Activated CD4-positive, alpha-beta T cell treated with anti-CD3 and anti-CD28 coated beads, Interleukin-2, amount 10 ng/mL, durations not matched to agents 7 days and 5 days (primary cell): ENCODE measurements at regions not wholly inside any gene's neighbourhood (a gene's known extent, or its start where the extent isn't known, plus 50 kb on each side); places are given as distances from the start of the nearest gene placed in this dataset.

Source experiments
- CTCF ChIA-PET: fragments of 350-600 bp; sonication (Branson Sonifier 250); formaldehyde crosslinking; loops from one replicate; lab custom pipeline; 2021; ENCODE audit warnings: antibody characterized with exemption; lab: Charles Lee
- POLR2A ChIA-PET: fragments of 350-600 bp; sonication (Branson Sonifier 250); formaldehyde crosslinking; loops from one replicate; lab custom pipeline; 2021; ENCODE audit warnings: antibody characterized with exemption; lab: Charles Lee
- DNase-seq: peaks from one replicate; pipeline ENCODE4 v3.0.0-alpha.2; 2020
- H3K27ac Mint-ChIP-seq: one replicate; pipeline ENCODE4 v1.8.0; 2021; ENCODE audit warnings: mild to moderate bottlenecking, moderate library complexity, mixed read lengths
- H3K27me3 Mint-ChIP-seq: one replicate; pipeline ENCODE4 v1.8.0; 2021; ENCODE audit warnings: mixed read lengths
- H3K36me3 Mint-ChIP-seq: one replicate; pipeline ENCODE4 v1.8.0; 2021; ENCODE audit warnings: low read depth, mixed read lengths
- H3K4me1 Mint-ChIP-seq: one replicate; pipeline ENCODE4 v1.8.0; 2021; ENCODE audit warnings: mixed read lengths
- H3K4me3 Mint-ChIP-seq: one replicate; pipeline ENCODE4 v1.8.0; 2021; ENCODE audit warnings: mild to moderate bottlenecking, moderate library complexity, mixed read lengths
- H3K9me3 Mint-ChIP-seq: one replicate; pipeline ENCODE4 v1.8.0; 2021; ENCODE audit warnings: mixed read lengths

DNA sequence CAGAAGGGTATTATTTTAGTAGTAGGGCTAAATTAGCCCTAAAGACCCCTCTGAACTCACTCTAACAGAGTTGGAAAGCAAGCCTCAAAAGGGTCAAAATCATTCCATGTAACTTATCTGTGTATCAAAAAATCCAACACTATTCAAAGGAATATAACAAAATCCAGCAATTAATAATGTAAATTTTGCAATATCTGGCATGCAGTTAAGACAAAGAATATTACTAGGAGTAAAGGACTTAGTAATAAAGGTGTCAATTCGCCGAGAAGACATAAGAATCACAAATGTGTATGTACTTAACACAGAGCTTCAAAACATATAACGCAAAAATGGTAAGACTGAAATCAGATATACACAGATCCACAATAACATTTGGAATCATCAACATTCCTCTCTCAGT, 71.2 kb upstream of the PFN2 start:
- H3K36me3 Mint-ChIP-seq: no peaks in the 10 kb centered on the region
- H3K4me1 Mint-ChIP-seq: no peaks in the 10 kb centered on the region
- POLR2A ChIA-PET: no interaction called here
- H3K27me3 Mint-ChIP-seq: peaks cover 11% of the 10 kb centered on the region
- CTCF ChIA-PET: no interaction called here
- no peak for DNase-seq
- no peak overlapping the region for H3K27ac Mint-ChIP-seq
- H3K4me3 Mint-ChIP-seq: no peak overlapping the region
- peaks cover 2% of the 10 kb centered on the region for H3K9me3 Mint-ChIP-seq

DNA sequence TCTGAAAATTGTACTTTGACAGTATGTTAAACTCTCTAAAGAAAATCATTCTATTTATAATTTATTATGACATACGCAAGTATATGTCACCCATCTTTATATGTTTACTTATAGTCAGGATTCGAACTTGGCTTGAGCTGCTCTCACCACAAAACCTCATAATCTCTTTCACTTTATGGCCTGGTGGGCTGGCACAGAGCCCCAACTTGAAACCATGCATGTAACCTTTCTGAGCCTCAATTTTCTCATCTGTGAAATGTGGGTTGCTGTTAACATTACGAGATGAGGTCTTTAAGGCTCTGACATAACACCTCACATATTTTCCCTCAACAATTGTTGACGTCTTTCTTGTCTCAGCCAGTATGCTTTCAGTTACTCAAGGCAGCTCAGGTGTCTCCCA, 69.4 kb upstream of the PFN2 start:
- no peak for DNase-seq
- Mint-ChIP-seq H3K27me3 (peaks cover 3% of the 10 kb centered on the region), H3K4me1 (no peaks in the 10 kb centered on the region), H3K36me3 (no peaks in the 10 kb centered on the region), H3K9me3 (peaks cover 2% of the 10 kb centered on the region), H3K27ac (no peak overlapping the region), H3K4me3 (no peak overlapping the region)
- ChIA-PET CTCF (no interaction called here), POLR2A (no interaction called here)

DNA sequence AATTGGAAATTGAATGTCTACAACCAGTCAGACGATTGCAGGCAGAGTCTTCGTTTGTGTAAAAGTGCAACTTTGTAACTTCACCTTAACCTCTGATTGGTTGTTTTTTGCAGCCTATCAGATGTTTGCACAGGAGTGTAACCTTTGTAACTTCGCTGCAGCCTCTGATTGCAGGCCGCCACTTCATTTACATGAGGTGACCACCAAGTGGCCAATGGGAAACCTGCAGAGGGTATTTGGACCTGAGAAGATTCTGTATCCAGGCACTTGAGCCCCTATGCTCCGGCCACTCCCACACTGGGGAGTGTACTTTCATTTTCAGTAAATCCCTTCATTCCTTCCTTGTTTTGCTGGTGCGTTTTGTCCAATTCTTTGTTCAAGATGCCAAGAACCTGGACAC, 68.1 kb upstream of the PFN2 start:
- Mint-ChIP-seq H3K27ac (no peak overlapping the region), H3K4me1 (no peaks in the 10 kb centered on the region), H3K9me3 (peaks cover 2% of the 10 kb centered on the region), H3K27me3 (peaks cover 2% of the 10 kb centered on the region), H3K36me3 (no peaks in the 10 kb centered on the region), H3K4me3 (no peak overlapping the region)
- ChIA-PET CTCF (no interaction called here), POLR2A (no interaction called here)
- no peak for DNase-seq

DNA sequence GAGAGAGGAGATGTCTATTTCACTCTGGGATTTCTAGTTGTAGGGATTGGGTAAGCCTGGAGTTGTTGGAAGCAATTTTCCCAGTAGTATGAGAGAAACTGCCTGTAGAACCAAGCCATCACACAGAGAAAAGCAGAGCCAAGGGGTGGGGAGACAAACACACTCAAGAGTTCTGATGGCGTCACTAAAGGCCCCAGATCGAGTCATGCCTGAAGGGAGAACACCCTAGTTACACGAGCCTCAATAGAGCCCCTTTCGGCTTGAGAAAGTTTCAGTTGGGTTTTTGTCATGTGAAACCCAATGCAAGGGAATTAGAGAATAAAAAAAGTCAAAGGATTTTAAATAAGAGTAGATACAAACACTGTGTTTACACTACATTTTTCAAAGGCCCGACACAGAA, 66.1 kb upstream of the PFN2 start:
- Mint-ChIP-seq H3K27ac (no peak overlapping the region), H3K36me3 (no peaks in the 10 kb centered on the region), H3K4me1 (no peaks in the 10 kb centered on the region), H3K9me3 (peaks cover 2% of the 10 kb centered on the region), H3K27me3 (peaks cover 2% of the 10 kb centered on the region), H3K4me3 (no peak overlapping the region)
- ChIA-PET POLR2A (no interaction called here), CTCF (no interaction called here)
- DNase-seq: no peak

DNA sequence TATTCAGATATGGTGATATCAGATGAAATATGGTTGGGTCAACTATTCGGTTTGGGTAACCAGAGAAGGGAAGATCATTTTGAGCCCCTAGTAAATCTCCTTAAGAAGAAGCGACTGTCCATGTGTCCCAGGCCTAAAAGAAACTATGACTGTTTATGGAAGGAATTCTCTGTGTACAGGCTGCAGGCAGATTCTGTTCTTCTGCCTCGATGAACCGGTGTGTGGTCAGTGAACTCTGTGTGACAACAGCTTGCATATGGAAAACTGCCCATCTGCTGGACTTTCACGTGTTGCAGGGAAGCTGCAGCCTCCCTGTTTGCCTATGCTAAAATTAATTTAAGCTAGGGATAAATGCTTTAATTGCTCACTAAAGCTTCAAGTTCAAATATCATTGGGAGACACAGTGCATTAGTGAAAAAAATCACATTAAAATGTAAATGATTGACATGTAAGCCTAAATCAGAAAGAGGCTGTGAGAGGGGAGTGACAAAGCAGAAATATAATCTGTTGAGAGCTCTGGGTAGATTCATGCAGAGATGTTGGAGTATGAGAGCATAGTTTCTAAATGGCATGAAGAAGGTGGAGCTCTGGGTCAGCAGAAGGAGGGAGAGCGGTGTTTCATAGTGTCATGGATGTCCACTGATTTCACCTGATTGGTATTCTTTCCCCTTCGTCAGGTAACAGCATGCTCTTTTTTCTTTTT, 65.4 kb upstream of the PFN2 start:
- no peaks in the 10 kb centered on the region for H3K4me1 Mint-ChIP-seq
- H3K27me3 Mint-ChIP-seq: peaks cover 2% of the 10 kb centered on the region
- H3K9me3 Mint-ChIP-seq: no peaks in the 10 kb centered on the region
- H3K27ac Mint-ChIP-seq: no peak overlapping the region
- no peaks in the 10 kb centered on the region for H3K36me3 Mint-ChIP-seq
- CTCF ChIA-PET: no interaction called here
- no peak for DNase-seq
- no peak overlapping the region for H3K4me3 Mint-ChIP-seq
- POLR2A ChIA-PET: no interaction called here

DNA sequence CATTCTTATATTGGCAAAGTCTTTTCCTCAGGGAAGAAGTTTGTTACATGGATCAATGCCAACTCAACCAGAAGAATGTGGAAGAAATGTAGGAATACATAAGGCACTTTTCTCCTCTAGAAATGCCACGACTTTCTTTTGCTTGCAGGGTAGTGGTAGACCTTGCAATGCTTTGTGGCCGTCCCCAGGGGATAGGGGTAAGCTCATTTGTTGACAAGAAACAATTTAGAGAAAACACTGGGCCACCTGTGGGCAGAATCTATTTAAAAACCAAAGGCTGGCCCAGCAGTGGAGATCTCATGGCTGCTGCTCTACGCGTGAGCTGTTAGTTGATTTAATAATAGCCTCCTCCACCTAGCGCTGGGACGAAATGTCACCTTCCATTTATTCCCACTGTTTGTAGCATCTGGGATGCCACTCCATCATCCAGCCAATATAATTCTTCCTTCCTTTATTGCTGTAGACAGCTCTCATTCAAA, 64.6 kb upstream of the PFN2 start:
- H3K4me3 Mint-ChIP-seq: no peak overlapping the region
- H3K27me3 Mint-ChIP-seq: peaks cover 2% of the 10 kb centered on the region
- H3K27ac Mint-ChIP-seq: no peak overlapping the region
- no peaks in the 10 kb centered on the region for H3K36me3 Mint-ChIP-seq
- ChIA-PET CTCF (no interaction called here), POLR2A (no interaction called here)
- H3K9me3 Mint-ChIP-seq: no peaks in the 10 kb centered on the region
- H3K4me1 Mint-ChIP-seq: no peaks in the 10 kb centered on the region
- DNase-seq: no peak

DNA sequence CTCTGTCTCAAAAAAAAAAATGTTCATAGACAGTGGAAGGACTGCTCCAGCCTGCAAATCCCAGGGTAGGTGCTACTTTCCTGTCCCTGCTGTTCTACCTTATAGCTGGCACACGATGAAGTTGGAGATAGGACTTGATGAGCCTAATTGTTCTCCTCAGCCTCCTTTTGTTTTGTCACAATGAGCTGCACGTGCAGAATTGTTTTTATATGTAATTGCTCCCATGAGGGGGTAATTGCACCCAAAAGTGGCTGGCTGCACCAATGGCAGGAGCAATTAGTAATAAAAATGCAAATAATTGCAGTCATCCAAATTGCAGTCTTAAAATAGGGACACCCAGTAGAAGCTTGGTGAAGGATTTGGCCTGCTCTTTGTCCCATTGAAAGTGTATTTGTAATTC, 63.0 kb upstream of the PFN2 start:
- no peaks in the 10 kb centered on the region for H3K9me3 Mint-ChIP-seq
- H3K36me3 Mint-ChIP-seq: no peaks in the 10 kb centered on the region
- no peak for DNase-seq
- H3K27me3 Mint-ChIP-seq: peaks cover 2% of the 10 kb centered on the region
- ChIA-PET CTCF (interaction anchor here (0.6 kb wide), 1 partner anchor 449 kb away, joined by 3 read pairs; no protein-coding TSS in a partner anchor), POLR2A (interaction anchor here (0.6 kb wide), 1 partner anchor 227 kb away, joined by 6 read pairs; no protein-coding TSS in a partner anchor)
- H3K4me3 Mint-ChIP-seq: no peak overlapping the region
- no peak overlapping the region for H3K27ac Mint-ChIP-seq
- H3K4me1 Mint-ChIP-seq: no peaks in the 10 kb centered on the region

DNA sequence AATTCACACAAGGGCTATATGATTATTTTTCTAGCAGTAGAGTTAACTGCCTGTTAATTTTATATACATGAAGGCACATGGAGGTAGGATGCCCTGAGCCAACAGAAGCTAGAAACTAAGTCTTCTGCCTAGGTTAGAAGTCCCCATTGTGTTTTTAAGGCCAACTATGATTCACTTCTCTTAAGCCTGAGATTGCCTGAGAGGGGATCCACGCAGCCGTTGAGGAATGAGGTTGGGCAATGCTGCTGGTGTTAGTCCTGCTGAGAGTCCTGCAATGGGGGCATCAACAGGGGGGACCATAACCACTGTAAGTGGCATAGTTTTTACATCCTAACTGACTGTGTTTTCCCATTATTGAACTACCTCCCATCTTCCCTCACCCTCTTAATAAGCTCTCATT, 60.1 kb upstream of the PFN2 start:
- Mint-ChIP-seq H3K4me1 (no peaks in the 10 kb centered on the region), H3K9me3 (peaks cover 2% of the 10 kb centered on the region), H3K36me3 (no peaks in the 10 kb centered on the region), H3K4me3 (no peak overlapping the region), H3K27ac (no peak overlapping the region), H3K27me3 (peaks cover 6% of the 10 kb centered on the region)
- DNase-seq: no peak
- CTCF ChIA-PET: no interaction called here
- POLR2A ChIA-PET: no interaction called here

DNA sequence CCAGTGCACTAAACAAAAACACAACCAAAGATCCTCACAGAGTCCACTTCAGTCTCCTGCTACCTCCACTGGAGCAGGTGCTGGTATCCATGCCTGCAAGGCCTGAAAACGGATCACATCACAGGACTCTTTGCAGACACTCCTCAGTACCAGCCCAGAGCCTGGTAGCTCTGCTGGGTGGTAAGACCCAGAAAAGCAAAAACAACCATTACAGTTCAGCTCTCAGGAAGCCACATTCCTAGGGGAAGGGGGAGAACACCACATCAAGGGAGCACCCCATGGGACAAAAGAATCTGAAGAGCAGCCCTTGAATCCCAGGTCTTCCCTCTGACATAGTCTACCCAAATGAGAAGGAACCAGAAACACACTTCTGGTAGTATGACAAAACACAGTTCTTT, 52.5 kb upstream of the PFN2 start:
- H3K27me3 Mint-ChIP-seq: peaks cover 10% of the 10 kb centered on the region
- POLR2A ChIA-PET: no interaction called here
- H3K9me3 Mint-ChIP-seq: peaks cover 6% of the 10 kb centered on the region
- H3K36me3 Mint-ChIP-seq: no peaks in the 10 kb centered on the region
- CTCF ChIA-PET: no interaction called here
- no peak overlapping the region for H3K27ac Mint-ChIP-seq
- no peaks in the 10 kb centered on the region for H3K4me1 Mint-ChIP-seq
- H3K4me3 Mint-ChIP-seq: no peak overlapping the region
- no peak for DNase-seq

DNA sequence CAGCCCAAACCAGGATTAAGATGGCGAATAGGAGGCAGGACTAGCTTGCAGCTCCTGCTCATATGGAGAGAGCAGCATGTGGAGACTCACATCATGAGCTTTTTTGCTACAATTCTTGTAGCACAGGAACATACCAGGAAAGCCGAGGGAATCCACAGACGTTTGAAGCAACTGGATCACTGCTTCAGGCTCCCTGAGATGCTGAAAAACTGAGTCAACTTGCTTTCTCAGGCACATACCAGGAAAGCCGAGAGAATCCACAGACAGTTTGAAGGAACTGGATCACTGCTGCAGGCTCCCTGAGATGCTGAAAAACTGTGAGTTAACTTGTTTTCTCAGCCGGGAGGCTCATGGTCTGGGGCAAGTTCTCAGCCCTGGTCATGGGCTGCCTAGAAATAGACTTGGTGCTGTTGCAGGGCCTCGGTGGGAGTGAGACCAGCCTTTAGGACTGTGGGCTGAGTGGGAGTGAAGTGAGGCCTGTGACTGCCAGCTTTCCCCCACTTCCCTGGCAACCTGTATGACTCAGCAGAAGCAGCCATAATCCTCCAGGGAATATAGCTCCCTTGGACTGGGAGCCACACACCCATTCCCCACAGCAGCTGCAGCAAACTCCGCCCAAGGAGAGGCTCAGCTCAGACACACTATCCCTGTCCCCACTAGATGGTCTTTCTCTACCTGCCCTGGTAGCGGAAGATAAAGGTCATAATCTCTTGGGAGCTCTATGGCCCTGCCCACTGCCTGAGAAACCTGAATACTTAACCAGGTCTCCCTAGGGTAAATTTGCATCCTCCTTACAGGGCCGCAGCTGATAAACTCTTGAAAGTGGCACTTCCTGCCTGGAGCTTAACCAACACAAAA, 51.9 kb upstream of the PFN2 start:
- no peak overlapping the region for H3K4me3 Mint-ChIP-seq

DNA sequence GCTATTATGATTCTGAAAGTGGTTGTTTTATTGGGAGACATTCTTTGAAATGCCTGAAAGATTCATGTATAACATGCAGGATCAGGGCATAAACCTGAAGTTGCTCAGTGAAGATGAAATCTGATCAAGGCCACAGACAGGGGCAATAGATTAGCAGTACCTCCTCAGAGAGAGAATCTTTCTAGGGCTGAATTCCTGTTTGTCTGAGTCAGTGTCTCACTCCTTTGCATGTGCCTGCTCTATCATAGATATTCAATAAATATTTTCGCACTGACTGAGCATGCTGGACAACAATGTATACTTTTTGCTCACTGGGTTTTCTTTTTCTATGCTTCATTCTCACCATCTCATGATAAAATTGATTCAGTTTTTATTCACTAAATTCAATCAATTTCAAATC, 49.8 kb upstream of the PFN2 start:
- H3K27me3 Mint-ChIP-seq: peaks cover 9% of the 10 kb centered on the region
- H3K4me3 Mint-ChIP-seq: no peak overlapping the region
- no peaks in the 10 kb centered on the region for H3K36me3 Mint-ChIP-seq
- H3K27ac Mint-ChIP-seq: no peak overlapping the region
- ChIA-PET POLR2A (interaction anchor here (0.6 kb wide), 1 partner anchor 248 kb away, joined by 4 read pairs; no protein-coding TSS in a partner anchor), CTCF (interaction anchor here (0.7 kb wide), 1 partner anchor 21 kb away, joined by 3 read pairs; no protein-coding TSS in a partner anchor)
- H3K9me3 Mint-ChIP-seq: peaks cover 3% of the 10 kb centered on the region
- DNase-seq: no peak
- H3K4me1 Mint-ChIP-seq: no peaks in the 10 kb centered on the region

More for the DNA sequence above, 51.9 kb upstream of the PFN2 start:
- Mint-ChIP-seq H3K36me3 (no peaks in the 10 kb centered on the region), H3K9me3 (peaks cover 6% of the 10 kb centered on the region), H3K4me1 (no peaks in the 10 kb centered on the region), H3K27ac (no peak overlapping the region), H3K27me3 (peaks cover 10% of the 10 kb centered on the region)
- ChIA-PET POLR2A (no interaction called here), CTCF (interaction anchor here (0.5 kb wide), 1 partner anchor 180 kb away, joined by 4 read pairs; no protein-coding TSS in a partner anchor)
- DNase-seq: no peak
